HG02938 (cell line): ENCODE measurements at regions not wholly inside any gene's neighbourhood (a gene's known extent, or its start where the extent isn't known, plus 50 kb on each side); places are given as distances from the start of the nearest gene placed in this dataset.

Experiments
- ATAC-seq: cut with Tn5 transposase; IDR thresholded peaks from one replicate; pipeline ENCODE4 v1.9.1; 2021; ENCODE audit warnings: mild to moderate bottlenecking, moderate library complexity; ENCODE audit not compliant: unreplicated experiment

DNA sequence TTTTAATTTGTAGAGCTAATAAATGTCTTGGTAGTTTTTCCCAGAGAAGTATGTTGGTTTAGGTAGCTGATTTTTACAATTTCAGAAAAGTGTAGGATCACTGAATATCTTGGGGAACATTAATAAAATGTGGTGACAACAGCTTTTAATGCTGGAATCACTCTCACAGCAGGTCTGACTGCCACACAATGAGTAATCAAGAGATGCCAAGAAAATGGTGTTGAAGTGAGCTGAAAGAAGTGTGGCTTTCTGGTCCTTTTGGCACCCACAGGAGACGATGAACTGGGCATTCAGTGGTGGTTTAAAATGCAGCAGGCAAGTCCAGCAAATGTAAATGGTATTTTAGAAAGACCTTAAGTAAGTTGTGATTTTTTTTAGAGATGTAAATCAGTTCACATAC lies 175.8 kb downstream of the CBLN2 start:
- no peak for ATAC-seq

DNA sequence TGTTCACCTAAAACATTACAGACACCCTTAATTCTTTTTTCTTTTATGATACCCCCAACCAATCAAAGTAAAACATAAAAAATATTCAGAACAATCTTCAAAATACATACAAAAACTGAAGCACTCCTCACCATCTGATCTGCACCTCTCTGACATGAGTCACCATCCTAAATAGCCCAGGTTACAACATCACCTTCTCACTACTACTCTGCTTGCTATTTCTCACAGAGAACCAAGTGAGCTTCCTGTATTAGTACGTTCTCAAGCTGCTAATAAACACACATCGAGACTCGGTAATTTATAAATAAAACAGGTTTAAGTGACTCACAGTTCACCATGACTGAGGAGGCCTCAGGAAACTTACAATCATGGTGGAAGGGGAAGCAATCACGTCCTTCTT lies 183.5 kb downstream of the CBLN2 start:
- no peak for ATAC-seq

- no peak for ATAC-seq
Observed at GRCh38 chr18:72342933-72343332, 201.2 kb downstream of the CBLN2 start.

DNA sequence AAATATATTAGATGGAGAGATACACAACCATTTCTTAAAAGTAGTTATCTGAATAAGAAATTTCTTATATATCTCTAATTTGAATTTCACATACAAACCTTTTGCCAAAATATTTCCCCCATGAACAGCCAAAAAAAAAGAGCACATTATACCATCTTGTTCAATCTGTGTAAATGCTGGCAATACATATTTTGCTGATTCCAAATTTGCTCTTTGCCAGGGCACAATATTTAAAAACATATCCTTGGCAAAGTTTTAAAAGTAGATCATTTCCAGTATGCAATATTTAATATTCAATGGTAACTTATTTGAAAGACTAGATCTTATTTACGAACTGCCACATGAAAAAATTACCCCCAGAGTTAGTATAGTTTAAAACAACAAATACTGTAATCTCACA lies 204.2 kb downstream of the CBLN2 start:
- ATAC-seq, result no peak

- no peak for ATAC-seq
Observed at GRCh38 chr18:72336786-72337185, 207.4 kb downstream of the CBLN2 start.

- ATAC-seq, result no peak
Observed at GRCh38 chr18:72329533-72329932, 214.6 kb downstream of the CBLN2 start.

DNA sequence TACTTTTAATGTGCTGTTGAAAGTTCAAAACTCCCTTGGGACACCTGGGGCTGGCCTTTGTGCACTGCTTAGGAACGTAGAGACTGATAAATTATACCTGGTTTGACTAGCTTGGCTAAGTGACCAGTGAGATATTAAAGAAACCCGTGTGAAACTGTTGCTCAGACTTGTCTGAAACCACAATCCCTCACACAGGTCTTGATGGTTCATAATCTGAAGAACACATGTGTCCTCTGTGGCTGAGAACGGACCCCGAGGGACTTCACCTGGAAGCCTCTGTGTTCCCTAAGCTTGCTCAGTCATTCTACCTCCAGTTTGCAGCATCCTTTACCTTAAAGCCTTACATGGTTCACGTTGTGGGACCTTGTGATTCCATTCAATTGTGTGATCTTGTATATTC lies 218.8 kb downstream of the CBLN2 start:
- ATAC-seq, result no peak

GRCh38 chr18:72324677-72325076 lies 219.5 kb downstream of the CBLN2 start:
- no peak for ATAC-seq

DNA sequence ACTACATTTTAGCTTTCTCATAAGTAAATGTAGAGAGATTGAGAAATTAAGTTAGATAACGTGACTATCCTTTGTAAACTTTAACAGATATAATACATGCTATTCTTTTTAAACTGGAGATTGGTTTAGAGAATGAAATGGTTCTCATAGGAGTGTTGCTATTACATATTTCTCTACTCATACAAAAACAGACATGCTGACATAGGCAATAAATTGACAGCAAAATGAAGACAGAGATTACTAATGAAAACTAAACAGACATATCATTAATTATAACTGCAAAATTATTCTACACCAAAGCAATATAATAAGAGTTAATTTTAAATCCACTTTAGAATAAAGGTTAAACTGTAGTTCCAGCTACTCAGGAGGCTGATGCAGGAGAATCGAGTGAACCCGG lies 227.6 kb downstream of the CBLN2 start:
- no peak for ATAC-seq

DNA sequence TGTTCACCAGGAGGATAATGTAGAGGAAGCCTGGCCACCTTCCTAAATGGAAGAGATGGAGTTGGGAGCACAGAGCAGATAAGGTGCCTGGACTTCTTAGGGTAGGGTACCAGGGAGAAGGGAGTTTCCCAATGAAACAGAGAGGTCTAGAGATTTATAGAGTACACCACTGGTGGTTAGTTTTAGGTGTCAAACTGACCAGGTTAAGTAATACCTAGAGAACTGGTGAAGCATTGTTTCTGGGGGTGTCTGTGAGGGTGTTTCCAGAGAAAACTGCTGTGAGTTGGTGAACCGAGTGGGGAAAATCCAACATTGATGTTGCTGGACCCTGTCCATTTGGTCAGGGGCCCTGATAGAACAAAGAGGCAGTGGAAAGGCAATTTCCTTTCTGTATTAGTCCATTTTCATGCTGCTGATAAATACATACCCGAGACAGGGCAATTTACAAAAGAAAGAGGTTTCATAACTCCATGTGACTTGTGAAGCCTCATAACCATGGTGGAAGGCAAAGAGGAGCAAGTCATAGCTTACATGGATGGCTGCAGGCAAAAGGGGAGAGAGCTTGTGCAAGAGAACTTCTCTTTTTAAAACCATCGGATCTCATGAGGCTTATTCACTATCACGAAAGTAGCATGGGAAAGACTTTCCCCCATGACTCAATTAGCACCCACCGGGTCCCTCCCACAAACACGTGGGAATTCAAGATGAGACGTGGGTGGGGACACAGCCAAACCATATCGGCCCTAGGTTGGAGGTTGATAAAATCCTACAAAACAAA lies 260.8 kb downstream of the CBLN2 start:
- no peak for ATAC-seq

GRCh38 chr18:72273025-72273424 lies 271.1 kb downstream of the CBLN2 start:
- no peak for ATAC-seq

DNA sequence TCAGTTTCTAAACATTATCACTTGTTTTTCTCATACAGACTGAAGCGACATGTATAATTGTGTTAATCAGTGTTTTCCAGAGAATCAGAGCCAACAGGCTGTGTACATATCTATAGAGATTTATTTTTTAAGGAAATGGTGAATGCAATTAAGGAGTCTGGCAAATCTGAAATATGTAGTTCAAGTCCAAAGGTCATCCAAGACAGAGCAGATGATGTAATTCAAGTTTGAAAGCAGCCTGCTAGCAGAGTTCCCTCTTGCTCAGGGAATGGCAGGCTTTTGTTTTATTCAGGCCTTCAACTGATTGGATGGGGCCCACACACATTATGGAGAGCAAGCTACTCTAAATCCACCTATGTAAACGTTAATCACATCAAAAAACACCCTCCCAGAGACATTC lies 282.6 kb downstream of the CBLN2 start:
- ATAC-seq, result no peak

DNA sequence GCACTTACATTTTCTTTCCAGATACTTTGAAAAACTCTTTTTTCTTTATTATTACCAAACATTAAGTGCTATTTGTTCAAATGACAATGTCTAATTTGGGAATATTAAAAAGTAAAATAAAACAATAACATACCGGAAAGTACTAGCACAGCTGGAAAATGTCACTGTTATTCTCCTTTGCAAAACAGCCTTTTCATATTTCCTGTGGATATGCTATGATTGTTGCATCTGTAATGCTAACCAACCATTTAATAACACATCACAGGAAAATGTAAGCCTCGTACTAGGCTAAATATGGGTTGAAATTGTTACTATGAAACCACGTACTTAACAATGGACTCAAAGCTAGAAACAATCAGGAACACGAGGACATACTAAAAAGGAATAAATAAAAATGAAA lies 298.1 kb downstream of the CBLN2 start:
- ATAC-seq, result no peak

DNA sequence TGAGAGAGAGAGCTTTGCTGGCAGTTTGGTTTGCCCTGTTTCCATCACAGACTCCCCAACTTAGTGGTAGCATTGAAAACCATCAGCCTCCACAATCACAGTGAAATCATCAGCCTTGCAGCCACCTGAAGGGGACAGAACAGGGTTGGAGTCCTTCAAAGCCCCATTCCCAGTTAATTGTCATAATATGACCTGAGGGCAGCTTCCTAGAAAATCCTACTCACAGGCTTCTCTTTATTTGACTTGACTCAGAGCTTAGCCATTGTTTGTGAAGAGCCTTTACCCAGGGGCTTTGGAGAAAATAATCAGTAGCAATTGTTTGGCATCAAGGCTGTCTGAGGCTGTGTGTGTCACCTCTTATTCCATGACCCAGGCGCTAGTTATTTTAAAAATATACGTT lies 308.7 kb downstream of the CBLN2 start:
- ATAC-seq, result no peak

- no peak for ATAC-seq
Observed at GRCh38 chr18:72233106-72233505, 311.0 kb downstream of the CBLN2 start.

DNA sequence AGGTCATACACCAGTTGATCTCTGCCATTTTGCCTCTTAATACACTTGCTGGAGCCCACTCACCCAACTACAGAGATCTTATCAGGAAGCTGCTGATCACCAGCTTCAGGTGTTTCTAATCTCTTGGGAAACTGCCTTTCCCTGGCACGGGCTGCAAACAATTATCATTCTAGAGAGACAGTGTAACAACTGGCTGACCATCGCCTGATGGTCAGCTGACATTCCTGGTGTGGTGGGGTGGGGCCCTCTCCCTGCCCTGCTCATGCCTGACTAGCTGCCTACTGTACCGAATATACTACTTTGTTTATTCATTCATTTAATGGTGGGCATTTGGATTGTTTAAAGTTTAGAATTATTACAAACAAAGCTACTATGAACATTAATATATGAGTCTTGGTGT lies 311.5 kb downstream of the CBLN2 start:
- ATAC-seq, result no peak

GRCh38 chr18:72225958-72226357 lies 318.2 kb downstream of the CBLN2 start:
- ATAC-seq, result no peak

DNA sequence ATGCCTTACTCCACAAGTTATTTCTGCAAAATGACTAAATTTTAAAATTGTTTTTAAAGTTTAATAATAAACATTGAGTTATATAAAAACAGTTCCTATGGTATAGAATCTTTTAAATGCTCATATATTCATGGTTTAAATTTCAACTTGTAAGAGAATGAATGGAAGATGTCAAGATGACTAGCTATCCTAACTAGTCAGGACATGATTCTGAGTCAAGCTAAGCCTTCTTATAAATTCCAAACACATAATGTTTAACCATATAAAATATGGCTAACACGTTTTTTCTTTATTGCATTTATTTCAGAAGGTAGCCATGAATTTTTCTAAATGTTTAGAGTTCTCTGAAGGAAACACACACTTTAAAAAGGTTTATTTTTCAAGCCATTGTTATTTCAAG lies 320.4 kb downstream of the CBLN2 start:
- no peak for ATAC-seq

DNA sequence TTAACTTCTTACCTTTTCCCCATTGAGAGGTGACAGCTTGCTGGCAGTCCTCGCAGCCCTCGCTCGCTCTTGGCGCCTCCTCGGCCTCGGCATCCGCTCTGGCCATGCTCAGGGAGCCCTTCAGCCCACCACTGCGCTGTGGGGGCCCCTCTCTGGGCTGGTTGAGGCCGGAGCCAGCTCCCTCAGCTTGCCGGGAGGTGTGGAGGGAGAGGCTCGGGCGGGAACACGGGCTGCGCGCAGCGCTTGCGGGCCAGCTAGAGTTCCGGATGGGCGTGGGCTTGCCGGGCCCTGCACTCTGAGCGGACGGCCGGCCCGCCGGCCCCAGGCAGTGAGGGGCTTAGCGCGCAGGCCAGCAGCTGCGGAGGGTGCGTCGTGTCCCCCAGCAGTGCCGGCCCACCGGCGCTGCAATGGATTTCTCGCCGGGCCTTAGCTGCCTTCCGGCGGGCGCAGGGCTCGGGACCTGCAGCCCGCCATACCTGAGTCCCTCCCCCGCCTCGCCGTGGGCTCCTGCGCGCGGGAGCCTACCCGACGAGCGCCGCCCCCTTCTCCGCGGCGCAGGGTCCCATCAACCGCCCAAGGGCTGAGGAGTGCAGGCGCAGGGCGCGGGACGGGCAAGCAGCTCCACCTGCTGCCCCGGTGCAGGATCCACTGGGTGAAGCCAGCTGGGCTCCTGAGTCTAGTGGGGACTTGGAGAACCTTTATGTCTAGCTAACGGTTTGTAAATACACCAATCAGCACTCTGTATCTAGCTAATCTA lies 335.0 kb downstream of the CBLN2 start:
- ATAC-seq, result no peak

- no peak for ATAC-seq
Observed at GRCh38 chr18:72207280-72207679, 336.9 kb downstream of the CBLN2 start.

DNA sequence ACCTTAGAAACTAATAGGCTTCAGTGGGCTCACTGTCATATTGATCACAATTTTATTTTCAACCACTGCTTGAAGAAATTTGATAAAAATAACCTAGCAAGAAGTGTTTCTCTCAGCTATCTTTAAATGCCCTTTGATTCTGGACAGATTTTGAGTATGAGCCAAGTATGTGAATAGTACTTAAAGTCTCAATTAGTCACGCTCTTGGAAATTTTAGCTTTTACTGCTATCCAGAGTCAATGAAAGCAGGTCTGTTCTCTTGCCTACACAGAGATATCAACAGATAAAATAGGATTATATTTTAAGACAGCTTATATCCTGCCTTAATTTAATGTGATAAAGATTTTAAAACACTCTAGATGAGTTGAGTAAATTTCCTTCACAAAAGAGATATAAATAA lies 337.3 kb downstream of the CBLN2 start:
- ATAC-seq, result no peak

- ATAC-seq, result peak; percentile 86
Observed at GRCh38 chr18:72201032-72201431, 343.1 kb downstream of the CBLN2 start.

DNA sequence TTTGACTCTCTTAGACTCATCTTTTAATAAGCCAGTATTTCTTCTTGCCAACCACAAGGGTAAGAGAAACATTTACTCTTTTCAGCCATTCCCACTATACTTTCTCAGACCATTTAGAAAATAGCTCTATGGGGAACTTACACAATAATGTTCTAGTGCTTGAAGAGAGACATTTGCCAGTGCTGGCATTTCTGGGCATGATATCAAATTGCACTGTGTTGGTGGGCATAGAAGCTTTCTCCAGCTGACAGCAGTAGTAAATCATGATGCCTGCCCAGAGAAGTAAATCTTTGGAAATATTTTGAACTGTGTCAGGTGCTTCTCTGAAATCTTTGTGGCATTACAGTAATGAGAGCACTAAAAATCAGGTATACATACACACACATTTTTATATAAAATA lies 346.6 kb downstream of the CBLN2 start:
- no peak for ATAC-seq
